HG03378 (cell line): ENCODE measurements at regions not wholly inside any gene's neighbourhood (a gene's known extent, or its start where the extent isn't known, plus 50 kb on each side); places are given as distances from the start of the nearest gene placed in this dataset.

ENCODE experiments used
- ATAC-seq: cut with Tn5 transposase; IDR thresholded peaks from one replicate; pipeline ENCODE4 v1.9.1; 2021; ENCODE audit warnings: mild to moderate bottlenecking, moderate library complexity; ENCODE audit not compliant: unreplicated experiment

GRCh38 chr2:214674278-214674677 lies 135.2 kb downstream of the BARD1 start:
- peak; percentile 55 for ATAC-seq

GRCh38 chr2:214671319-214671885 lies 138.1 kb downstream of the BARD1 start:
- no peak for ATAC-seq

GRCh38 chr2:214652473-214652872 lies 157.0 kb downstream of the BARD1 start:
- no peak for ATAC-seq

GRCh38 chr2:214651451-214651850 lies 158.0 kb downstream of the BARD1 start:
- ATAC-seq = no peak

- no peak for ATAC-seq
Measured at GRCh38 chr2:214649440-214650205, 159.9 kb downstream of the BARD1 start.

GRCh38 chr2:214648520-214648919 lies 161.0 kb downstream of the BARD1 start:
- ATAC-seq = no peak

- no peak for ATAC-seq
Measured at GRCh38 chr2:214631406-214631805, 178.1 kb downstream of the BARD1 start.

GRCh38 chr2:214630402-214631045 lies 179.0 kb downstream of the BARD1 start:
- ATAC-seq = no peak

- ATAC-seq = no peak
Measured at GRCh38 chr2:214629875-214630274, 179.6 kb downstream of the BARD1 start.
